ENCODE measurements at regions not wholly inside any gene's neighbourhood (a gene's known extent, or its start where the extent isn't known, plus 50 kb on each side); places are given as distances from the start of the nearest gene placed in this dataset.

DNA sequence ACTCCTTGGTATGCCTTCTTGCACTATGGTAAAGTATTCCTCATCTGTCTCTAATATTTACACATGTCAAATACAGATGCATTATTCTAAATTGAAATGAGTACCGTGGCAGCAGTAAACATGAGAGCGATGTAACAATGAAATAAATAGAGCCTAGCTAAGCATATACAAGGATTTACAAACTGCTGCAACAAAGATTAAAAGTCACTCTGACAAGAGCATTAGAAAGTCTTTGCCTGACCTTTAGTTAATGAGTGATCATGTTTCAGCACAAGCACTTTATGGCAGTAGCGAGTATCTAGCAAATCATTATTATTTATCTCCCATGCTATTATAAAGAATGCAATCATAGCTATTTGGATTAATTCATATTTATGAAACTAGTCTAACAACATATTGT is 547.0 kb upstream of the NDST4 start:
- TF ChIP-seq, protein P1, sequence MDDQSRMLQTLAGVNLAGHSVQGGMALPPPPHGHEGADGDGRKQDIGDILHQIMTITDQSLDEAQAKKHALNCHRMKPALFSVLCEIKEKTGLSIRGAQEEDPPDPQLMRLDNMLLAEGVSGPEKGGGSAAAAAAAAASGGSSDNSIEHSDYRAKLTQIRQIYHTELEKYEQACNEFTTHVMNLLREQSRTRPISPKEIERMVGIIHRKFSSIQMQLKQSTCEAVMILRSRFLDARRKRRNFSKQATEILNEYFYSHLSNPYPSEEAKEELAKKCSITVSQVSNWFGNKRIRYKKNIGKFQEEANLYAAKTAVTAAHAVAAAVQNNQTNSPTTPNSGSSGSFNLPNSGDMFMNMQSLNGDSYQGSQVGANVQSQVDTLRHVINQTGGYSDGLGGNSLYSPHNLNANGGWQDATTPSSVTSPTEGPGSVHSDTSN (IDR thresholded peaks at IDR 0.05): no peak
- TF ChIP-seq, protein P2, sequence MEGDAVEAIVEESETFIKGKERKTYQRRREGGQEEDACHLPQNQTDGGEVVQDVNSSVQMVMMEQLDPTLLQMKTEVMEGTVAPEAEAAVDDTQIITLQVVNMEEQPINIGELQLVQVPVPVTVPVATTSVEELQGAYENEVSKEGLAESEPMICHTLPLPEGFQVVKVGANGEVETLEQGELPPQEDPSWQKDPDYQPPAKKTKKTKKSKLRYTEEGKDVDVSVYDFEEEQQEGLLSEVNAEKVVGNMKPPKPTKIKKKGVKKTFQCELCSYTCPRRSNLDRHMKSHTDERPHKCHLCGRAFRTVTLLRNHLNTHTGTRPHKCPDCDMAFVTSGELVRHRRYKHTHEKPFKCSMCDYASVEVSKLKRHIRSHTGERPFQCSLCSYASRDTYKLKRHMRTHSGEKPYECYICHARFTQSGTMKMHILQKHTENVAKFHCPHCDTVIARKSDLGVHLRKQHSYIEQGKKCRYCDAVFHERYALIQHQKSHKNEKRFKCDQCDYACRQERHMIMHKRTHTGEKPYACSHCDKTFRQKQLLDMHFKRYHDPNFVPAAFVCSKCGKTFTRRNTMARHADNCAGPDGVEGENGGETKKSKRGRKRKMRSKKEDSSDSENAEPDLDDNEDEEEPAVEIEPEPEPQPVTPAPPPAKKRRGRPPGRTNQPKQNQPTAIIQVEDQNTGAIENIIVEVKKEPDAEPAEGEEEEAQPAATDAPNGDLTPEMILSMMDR (IDR thresholded peaks at IDR 0.05): no peak
